PC-9 (cell line): ENCODE measurements at regions not wholly inside any gene's neighbourhood (a gene's known extent, or its start where the extent isn't known, plus 50 kb on each side); places are given as distances from the start of the nearest gene placed in this dataset.

Experiments
- CTCF ChIP-seq: fragments of 200-600 bp; sonication (generic); conservative IDR thresholded peaks from 2 replicates; pipeline ENCODE4 v1.6.1; 2017; ENCODE audit warnings: mixed run types, antibody characterized with exemption, mild to moderate bottlenecking, moderate library complexity
- EZH2 ChIP-seq: fragments of 200-600 bp; sonication (generic); IDR thresholded peaks from 2 replicates; pipeline ENCODE4 v1.8.0; 2017; ENCODE audit warnings: antibody characterized with exemption, low read depth

- TF ChIP-seq CTCF (no peak), EZH2 (no peak)
Observed at GRCh38 chr4:85222561-85222960, 252.4 kb upstream of the ARHGAP24 start.
